GM18861 (cell line): ENCODE measurements at regions not wholly inside any gene's neighbourhood (a gene's known extent, or its start where the extent isn't known, plus 50 kb on each side); places are given as distances from the start of the nearest gene placed in this dataset.
"Not testable (repeated sequence)": the region's sequence is repeated elsewhere in the genome, so short reads cannot be mapped to it uniquely, and the experiment has no call there.

Experiments used
- ATAC-seq: cut with Tn5 transposase; IDR thresholded peaks from one replicate; pipeline ENCODE4 v1.9.1; 2021; ENCODE audit not compliant: unreplicated experiment

DNA sequence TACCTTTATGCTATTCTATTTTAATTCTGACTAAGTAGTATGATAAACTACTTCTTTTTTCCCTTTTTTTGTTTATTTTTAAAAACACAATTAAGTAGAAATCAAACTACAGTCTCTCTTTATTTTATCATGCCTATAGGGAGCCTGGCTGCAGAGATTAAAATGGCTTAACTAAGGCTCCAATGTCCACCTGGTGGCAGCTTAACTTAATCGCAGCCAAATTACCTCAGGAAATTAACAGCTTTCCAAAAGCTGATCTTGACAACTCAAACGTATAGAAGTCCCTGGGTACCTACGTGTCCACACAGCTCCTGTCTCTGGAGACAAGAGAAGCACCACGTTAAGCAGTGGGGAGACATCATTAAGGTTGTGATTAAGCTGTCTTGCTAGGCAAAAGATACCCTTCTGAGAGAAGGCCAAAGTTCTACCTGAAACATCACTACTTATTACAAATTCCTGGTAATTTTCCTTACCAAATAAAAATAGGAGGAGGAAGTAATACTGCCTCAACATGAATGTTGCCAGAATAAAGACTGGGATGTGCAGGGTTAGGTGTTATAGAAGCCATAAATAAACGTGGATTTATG lies 63.2 kb upstream of the SNX19 start:
- ATAC-seq, result no peak

DNA sequence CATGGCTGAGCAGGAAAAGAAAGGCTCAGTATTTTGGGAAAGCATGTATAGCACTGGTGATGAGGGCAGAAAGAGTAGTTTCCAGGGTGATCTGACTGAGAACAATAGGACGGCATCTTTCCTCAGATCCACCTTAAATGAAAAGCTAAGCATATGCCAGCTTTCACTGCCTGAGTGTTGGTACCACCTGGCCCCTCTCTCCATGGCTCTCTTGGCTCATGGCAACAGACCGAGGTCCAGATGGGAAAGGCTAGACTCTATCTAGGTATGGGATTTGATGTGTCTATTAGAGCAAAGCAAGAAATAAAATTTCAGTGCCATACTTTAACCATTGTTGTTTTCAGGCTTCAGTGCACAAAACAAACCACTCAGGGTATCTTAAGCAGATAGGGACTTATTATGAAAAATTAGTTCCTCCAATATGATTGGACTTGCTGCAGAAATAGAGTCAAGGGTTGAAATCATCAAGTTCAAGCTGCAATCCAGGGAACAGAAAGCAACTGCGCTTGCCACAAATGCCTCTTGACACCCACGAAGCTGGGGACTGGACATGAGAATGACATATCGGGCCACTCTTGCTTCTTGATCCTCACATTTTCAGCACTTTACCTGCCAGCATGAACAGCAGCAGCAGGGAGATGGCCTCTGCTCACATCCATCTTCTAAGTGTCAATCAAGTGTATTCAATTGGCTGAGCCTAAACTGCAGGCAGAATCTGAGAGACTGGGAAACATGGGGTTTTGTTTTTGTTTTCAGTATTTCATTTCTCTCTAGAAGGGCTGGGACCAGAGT lies 64.0 kb upstream of the SNX19 start:
- no peak for ATAC-seq

DNA sequence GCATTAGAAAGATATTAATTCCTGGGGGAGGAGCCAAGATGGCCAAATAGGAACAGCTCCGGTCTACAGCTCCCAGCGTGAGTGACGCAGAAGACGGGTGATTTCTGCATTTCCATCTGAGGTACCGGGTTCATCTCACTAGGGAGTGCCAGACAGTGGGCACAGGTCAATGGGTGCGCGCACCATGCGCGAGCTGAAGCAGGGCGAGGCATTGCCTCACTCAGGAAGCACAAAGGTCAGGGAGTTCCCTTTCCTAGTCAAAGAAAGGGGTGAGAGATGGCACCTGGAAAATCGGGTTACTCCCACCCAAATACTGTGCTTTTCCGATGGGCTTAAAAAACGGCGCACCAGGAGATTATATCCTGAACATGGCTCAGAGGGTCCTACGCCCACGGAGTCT lies 68.0 kb upstream of the SNX19 start:
- not testable (repeated sequence) for ATAC-seq

DNA sequence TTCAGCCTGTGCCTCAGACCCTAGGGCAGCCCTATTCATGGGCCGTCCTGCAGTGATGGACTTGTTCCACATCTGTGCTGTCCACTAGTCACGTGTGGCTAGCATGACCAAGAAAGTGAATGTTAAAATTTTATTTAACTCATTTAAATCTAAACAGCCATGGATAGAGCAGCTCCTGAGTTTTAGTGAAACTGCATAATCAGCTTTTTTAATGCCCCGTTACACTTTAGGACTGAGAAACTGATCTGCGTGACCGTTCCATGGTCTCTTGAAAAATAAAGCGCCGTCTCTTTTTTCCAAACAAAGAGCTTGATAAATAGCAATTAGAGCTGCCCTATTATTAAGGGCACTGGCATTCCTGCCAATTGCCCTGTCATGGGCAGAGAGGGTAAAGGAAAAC lies 76.5 kb upstream of the SNX19 start:
- no peak for ATAC-seq

DNA sequence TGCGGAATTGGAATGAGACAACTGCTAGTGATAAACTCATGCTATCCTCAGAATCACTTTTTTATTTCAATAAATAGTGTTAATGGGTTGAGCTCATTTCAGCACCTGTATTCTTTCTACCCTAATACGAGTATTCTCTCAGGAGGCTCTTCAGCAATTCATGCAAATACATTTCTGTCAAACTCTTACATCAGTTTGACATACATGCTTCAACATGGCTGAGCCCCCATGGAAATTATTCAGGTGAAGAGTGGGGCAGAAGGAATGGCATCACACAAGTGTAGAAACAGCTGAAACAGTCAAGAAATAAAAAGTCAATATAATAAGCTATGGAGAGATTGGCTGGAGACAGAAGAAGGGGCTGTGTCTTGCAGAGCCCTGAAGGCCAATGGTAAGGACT lies 77.8 kb upstream of the SNX19 start:
- no peak for ATAC-seq

DNA sequence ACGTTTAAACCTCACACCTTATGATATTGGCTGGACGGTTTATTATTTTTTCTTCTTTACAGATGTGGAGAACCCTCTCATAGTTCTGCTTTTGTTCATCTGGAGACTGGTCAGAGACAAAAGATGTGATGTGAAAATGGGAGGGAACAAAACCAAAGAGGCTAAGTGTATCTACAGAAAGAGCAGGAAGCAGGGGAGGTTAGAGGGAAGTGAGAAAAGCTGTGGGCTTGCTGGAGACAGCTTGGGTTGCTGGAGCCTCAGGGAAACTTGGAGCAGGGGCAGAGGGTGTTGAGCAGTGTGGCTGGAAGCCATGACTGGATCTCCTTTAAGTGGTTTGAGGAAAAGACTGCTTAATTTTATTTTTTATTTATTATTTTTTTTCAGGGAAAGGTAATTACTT lies 79.0 kb upstream of the SNX19 start:
- ATAC-seq, result no peak

DNA sequence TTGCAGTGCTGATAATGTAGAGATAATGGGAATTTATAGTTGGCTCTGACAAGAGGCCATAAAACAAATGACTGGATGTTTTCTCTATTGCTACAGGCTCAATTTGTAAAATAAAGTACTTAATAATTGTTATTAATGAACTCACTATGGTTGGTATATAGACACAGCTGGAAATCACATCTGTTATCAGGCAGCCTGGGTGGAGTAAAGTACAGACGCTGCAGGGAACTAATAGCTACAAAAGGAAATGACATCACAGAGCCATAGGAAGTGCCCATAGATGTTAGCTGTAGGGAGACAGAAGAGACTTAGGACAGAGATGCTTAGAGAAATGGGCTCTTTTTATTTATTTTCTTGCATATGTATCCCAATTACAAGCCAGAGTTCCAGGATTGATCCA lies 81.0 kb upstream of the SNX19 start:
- no peak for ATAC-seq

DNA sequence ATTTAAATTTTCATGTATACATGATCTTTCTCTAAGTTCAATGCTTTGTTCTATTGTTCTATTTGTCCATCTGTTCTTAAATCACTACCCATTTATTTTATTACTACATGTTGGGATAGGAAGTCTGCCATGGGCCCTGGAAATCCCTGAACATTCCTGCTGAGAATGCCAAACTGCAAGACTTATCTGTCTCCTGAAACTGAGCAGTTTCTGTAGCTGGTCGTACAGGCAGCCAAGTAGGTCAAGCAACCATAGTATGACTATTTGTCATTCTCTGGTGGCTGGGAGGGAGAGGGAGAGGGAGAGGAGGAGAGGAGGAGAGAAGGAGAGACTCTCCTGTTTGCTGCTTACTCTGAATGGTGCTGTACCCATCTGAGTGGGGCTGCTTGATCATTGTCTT lies 82.8 kb upstream of the SNX19 start:
- no peak for ATAC-seq

DNA sequence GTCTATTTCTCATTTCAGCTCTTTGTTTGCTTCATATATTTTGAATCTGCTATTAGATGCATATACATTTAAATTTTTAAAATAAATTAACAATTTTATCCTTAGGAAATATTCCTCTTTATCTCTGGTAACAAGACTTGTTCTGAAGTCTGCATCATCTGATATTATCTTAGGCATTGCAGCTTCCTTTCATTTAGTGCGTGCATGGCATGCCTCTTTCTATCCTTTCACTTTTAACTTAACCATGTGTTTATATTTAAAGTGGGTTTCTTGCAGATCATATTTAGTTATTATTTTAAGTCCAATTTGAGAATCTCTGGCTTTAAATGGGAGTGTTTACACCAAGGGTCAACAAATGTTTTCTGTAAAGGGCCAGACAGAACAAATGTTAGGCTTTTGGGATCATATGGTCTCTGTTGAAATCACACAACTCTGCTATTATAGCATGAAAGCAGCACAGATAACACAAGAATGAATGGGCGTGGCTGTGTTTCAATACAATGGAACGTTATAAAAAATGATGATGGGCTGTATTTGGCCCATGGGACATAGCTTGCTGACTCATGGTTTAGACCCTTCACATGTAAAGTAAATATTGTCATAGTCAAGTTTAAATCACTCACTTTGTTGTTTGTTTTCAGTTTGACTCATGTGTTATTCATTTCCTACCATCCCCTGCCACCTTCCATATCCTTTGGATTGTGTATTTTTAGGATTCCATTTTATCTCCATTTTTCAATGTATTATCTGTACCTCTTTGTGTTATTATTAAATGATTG lies 83.9 kb upstream of the SNX19 start:
- ATAC-seq, result no peak

DNA sequence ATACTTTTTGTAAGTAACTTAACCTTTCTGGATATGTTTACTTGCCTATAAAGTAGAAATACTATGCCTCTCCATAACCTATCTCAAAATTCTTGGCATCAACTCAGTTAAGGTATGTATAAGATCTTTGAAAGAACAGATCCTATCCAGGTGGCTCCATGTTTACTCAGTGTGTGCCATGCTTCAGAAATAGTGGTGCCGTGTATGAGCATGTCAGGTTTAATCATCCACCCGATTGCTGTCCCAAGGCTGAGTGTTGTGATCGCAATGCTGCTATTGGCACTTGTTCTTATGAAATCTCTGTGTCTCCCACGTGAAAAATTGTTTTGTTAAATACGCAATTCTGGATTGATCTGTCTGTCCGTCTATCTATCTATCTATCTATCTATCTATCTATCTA lies 85.9 kb upstream of the SNX19 start:
- ATAC-seq, result no peak

DNA sequence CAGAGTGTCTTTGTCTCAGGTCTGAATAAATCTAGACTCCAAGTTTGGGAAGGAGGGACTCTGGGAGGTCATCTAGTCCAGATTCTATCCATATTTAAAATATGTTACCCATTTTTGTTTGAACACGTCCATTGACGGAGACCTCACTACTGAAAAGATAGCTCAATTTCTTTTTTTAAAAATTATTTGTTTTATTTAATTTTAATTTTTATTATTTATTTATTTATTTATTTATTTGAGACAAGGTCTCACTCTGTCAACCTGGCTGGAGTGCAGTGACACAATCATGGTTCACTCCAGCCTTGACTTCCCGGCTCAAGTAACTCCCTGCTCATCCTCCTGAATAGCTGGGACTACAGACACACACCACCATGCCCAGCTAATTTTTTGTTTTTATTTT lies 89.5 kb upstream of the SNX19 start:
- no peak for ATAC-seq

DNA sequence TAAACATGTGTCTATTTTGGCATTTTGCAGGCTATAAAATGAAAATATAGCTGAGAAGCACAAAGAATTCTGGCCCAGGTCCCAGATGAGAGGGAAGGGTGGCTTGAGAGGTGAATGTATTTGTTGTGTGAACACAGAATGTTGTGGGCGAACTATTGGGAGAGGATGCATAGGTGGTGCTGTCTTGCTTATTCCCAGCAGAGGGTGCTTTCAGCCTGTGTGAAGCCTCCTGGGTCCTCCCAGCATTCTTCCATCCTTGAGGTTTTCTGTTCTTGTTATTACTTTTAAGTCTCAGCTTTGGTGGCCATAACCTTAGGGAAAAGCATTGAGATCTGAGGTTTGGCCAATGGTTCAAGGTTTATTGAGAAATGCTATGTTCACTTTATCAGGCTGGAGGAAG lies 108.7 kb upstream of the SNX19 start:
- ATAC-seq, result no peak

DNA sequence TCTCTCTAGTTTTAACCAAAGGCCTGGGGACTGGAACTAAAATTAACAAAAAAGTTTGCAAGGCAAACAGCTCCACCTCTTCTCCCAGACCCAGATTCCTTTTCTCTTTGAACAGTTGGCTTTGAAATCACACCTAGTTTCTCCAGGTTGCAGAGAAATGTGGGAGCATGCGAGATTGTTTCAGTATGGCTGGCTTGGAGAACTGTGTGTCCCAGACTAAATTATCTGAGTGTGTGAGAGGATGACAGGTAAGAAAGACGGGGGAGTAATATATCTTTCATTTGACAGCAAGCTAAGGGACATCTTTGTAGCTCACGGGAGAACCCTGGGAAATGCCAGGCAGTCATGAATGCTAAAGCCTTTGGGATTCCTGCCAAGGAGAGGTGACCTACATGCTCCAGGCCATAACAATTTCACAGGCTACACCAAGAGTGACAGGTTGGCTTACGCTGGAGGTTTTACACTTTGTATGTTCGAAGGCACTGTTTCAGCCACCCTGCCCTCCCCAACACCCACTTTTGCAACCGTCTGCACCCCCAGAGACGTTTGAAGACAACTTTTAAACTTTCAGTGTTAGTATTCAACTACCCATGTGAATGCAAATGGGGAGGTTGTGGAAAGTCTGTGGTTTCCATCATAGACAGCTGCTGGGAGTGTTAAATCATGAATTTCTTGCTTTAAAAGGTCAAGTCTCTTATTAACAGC lies 109.3 kb upstream of the SNX19 start:
- ATAC-seq, result peak; percentile 43

DNA sequence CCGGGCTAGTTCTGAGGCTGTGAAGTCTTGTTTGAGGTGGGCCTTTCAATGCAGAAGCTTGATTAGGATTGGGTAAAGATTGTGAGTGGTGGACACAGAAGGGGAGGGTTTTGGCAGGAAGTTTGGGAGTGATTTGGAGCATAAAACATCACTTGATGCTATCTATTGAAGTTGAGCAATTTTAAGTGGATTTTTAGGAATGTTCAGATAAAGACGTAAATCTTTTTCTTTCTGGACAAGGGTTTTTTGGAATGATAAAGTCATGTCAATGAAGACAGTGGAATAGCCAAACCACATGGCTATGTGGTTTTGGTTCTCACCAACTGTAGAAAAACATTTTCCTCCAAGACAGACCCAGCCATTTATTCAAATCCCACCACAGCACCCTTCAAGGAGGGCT lies 111.2 kb upstream of the SNX19 start:
- no peak for ATAC-seq

DNA sequence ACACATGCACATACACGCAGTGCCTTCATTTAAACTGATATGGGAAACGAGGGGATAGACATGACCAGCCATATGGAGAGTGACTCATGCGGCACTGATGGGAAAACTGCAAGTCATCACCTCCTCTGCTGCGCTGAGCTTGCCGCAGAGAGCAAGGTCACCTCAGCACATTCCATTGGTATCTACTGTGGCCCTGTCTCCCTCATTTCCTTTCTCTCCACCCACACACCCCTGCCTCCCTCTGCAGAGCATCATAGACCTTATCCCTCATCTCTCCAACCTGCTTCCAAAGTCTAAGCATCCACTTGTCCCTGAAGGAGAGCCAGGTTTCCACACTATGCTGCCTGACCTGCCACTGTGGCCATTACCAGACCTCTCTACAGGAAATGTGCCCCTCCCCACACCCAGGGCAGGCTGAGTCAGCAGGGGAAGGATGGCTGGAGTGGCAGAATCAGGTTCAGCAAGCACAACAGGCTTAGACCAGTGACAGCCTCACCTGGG lies 116.9 kb upstream of the SNX19 start:
- ATAC-seq, result no peak

DNA sequence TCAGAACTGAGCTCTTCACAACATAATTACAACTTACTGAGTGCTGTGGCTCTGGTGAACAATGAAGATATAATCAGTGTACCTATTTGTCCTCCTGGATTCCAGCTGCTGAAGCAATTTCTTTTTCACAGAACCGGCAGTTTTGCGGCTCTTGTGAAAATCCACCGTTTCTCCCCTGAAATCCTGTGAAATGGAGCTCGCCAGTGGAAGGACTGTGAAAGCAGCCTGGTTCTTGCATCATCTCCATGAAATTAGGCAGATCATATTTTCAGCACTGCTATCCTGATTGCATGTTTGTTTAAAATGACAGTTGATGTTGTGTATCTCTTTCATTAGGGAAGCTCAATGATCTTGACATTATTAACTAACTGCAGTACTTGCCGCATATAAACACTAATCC lies 120.2 kb upstream of the SNX19 start:
- no peak for ATAC-seq

DNA sequence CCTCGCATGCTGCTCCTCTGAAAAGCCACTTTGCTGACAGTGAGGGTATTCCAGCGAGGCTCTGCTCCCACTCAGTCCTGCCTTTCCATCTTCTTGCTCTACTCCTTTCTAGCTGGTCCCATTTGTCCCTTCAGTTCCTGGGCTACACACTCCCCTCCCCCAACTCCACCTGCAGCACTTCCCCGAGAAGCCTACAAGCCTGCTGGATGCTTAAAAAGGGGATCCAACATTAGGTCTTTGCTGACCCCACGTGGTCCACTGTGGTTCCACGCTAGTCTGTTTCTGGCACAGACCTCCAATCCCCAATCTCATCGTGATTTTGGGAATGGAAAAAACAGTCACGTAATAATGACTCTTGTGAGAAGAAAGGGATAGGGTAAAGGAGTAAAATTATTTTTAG lies 121.6 kb upstream of the SNX19 start:
- no peak for ATAC-seq

DNA sequence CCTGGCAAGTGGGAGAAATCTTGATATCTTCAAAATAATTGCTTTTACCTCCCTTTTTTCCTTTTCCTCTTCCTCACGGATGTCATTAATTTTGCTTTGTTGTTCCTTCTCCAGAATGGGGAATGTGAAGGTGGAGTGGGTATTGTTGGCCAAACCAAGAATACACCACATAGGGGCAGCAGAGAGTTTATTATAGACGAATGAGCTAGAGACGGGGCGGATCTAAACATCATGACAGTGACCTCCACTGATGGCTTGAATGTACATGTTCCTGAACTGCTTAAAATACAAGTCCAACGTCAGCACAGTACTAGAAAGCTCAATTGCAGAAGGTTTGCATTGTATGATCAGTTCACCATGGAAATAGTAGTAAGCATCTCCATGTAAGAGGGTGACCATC lies 122.3 kb upstream of the SNX19 start:
- ATAC-seq, result peak; percentile 63

DNA sequence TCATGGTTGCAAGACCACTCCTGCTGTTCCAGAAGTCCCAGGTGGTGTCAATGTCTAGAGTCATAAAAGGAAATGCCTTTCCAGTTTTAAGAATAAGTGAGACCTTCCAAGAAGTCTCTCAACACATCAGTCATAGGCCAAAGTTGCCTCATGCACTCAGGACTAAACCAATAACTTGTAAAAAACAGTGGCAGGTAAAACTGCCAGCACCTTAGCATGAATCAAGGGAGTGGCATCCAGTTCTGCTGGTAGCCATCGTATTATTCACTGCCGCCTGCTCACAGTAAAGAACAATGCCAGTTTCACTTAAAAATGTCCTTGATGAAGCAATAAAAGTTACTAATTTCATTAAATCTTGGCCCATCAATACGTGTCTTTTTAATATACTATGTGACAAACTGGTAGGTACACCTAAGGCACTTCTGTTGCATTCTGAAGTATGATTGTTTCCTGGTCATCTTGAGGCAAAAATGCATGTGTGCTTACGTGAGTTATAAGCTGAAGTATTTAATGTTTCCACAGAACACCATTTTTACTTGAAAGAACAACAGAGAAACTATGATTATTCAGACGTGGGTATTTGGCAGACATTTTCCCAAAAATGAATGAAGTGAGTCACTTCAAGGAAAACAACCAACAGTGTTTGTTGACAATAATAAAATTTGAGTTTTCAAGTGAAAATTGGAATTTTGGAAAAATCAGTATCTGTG lies 125.2 kb upstream of the SNX19 start:
- no peak for ATAC-seq

DNA sequence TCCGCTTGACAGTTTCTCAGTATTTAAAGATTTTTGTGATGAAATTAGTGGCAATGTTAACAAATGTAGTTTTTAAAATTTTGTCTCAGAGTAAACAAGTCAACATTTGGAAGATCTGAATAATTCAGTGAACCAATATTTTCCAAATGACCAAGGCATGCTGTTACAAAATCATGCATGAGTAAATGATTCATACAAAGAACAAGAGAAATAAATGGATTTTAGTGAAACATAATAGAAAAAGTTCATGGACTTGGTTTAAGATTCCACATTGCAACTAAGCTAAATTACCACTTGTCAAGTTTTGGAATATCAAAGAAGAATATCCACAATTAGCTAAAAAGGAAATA lies 125.7 kb upstream of the SNX19 start:
- no peak for ATAC-seq

DNA sequence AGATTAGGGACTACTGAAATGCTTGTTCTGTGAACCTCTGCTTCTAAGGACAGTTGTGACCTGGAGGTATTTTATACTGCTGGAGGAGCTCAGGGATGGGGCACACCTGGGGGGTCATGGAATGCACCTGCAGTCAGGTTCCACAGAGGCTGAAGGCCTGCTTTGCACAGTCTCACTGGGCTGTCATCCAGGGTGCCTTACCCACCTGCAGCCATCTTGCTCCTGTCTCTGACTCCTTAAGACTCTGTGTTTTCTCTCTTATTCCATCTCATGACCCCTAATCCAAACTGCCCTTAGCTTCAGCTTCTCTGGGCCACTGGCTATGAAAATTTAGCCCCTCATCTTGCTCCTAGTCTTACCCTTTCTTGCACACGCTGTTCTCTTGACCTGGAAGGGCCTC lies 127.0 kb upstream of the SNX19 start:
- no peak for ATAC-seq
